ENCODE measurements at regions not wholly inside any gene's neighbourhood (a gene's known extent, or its start where the extent isn't known, plus 50 kb on each side); places are given as distances from the start of the nearest gene placed in this dataset.

DNA sequence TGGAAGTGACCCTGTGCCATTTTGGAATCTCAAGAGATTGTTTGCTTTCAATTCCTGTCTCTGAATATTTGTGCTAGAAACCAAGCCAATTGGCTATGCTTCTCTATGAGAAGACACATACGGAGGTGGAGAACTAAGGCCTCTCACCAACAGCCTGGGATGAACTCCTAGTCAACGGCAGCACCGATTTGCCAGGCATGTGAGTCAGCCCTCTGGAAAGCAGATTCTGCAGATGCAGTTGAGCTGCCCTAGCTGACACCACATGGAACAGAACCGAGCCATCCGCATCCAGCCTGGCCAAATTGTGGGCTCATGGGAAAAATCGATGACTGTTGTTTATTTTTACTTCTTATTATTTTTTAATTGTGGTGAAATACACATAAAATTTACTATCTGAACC lies 58.2 kb upstream of the WDFY3 start:
- TF ChIP-seq, protein P1, sequence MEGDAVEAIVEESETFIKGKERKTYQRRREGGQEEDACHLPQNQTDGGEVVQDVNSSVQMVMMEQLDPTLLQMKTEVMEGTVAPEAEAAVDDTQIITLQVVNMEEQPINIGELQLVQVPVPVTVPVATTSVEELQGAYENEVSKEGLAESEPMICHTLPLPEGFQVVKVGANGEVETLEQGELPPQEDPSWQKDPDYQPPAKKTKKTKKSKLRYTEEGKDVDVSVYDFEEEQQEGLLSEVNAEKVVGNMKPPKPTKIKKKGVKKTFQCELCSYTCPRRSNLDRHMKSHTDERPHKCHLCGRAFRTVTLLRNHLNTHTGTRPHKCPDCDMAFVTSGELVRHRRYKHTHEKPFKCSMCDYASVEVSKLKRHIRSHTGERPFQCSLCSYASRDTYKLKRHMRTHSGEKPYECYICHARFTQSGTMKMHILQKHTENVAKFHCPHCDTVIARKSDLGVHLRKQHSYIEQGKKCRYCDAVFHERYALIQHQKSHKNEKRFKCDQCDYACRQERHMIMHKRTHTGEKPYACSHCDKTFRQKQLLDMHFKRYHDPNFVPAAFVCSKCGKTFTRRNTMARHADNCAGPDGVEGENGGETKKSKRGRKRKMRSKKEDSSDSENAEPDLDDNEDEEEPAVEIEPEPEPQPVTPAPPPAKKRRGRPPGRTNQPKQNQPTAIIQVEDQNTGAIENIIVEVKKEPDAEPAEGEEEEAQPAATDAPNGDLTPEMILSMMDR (IDR thresholded peaks at IDR 0.05; ENCODE audit: insufficient read depth, low read depth, low read length) = no peak
- TF ChIP-seq EZH2 (IDR thresholded peaks at IDR 0.05; ENCODE audit: insufficient read depth, low read length) = no peak
